ENCODE measurements at regions not wholly inside any gene's neighbourhood (a gene's known extent, or its start where the extent isn't known, plus 50 kb on each side); places are given as distances from the start of the nearest gene placed in this dataset.

DNA sequence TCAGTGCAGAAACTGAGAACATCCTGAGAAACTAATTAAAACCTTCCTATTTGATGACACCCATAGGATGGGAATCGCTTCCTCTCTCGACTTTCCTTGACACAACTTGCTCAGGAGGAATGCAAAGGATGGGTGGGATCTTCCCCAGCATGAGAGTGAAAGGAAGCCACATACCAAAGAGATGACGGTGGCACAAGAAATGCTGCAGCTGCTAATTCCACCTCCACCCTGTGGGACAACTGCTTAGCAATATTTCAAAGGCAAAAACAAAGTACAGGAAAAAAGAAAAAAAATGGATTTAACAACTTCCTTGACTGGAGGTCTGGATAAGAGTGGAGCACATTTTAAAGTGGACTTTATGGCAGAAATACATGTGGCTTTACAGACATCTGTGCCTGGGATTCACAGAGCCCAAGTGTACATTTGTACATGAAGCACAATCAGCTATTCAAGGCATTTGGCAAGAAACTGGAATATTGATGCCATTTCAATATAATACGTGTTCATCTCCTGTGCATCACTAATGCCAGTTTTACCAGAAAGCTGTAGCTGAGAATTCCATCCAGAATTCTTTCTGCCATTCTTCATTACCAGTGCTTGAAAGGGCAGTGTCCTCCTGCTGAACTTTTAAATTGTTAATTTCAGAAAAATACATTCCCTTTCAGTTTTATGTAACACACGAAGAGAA, 359.2 kb upstream of the ACTBL2 start:
- peak; percentile 98 for DNase-seq (ENCODE audit: low read depth)

DNA sequence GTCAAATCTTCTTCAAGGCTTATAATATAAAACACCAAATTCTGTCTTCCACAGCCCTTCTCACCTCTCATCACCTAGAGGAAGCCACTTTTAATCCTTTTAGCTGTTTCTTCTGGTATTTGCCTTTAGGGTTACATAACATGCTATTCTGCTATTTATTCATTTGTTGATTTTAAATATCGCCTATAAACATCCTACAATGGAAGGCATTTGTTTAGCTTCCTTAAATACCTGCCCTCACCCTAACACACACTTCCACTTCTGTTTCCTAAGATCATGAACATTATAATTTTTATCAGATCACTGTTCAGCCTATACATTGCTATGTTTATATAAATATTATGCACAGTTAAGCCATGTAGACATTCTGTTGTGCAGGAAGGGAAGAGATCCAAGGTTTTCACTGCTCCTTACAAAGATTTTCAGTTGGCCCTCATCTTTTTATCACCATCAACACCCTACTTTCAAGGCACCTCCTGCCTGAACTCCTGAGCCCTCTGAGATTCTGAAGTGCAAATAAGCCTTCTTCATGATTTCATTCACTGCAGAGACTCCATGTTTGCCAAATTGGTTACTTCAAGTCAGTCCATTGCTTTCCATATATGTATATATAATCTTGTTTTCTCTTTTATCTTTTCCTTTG, 356.9 kb upstream of the ACTBL2 start:
- no peak for DNase-seq (ENCODE audit: low read depth)

- DNase-seq (ENCODE audit: low read depth): peak; percentile 88
These were observed 356.4 kb upstream of the ACTBL2 start for GRCh38 chr5:57839025-57839424.

DNA sequence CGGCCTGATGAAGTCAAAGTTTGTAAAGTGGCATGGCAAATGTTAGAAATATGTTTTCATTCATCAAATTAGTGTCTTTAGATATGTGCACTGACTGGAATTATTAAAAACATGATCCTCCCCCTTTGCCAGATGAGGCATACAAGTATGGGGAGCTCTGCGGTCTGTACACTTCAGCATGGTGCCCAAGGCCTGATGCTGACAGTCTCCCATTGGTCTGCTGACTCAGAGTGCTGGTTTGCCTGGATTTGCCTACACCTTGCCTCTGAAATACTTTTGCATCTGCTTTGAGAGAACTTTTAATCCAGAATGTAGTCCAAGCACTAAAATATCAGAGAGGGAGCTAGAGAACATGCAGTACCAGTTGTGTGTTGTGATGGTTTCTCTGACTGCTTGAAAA, 354.3 kb upstream of the ACTBL2 start:
- no peak for DNase-seq (ENCODE audit: low read depth)

DNA sequence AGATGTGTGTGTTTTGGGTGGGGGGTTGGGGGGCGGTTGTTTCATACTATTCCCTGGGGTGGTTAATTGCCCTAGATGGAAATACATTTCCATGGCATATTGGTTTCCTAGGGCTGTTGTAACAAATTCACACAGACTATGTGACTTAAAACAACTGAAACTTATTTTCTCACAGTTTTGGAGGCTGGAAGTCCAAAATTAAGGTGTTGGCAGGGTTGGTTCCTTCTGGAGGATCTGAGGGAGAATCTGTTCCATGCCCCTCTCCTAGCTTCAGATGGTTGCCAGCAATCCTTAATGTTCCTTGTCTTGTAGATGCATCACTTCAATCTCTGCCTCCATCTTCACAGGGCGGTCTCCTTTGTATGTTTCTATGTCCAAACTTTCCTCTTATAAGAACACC, 353.7 kb upstream of the ACTBL2 start:
- DNase-seq (ENCODE audit: low read depth): no peak

DNA sequence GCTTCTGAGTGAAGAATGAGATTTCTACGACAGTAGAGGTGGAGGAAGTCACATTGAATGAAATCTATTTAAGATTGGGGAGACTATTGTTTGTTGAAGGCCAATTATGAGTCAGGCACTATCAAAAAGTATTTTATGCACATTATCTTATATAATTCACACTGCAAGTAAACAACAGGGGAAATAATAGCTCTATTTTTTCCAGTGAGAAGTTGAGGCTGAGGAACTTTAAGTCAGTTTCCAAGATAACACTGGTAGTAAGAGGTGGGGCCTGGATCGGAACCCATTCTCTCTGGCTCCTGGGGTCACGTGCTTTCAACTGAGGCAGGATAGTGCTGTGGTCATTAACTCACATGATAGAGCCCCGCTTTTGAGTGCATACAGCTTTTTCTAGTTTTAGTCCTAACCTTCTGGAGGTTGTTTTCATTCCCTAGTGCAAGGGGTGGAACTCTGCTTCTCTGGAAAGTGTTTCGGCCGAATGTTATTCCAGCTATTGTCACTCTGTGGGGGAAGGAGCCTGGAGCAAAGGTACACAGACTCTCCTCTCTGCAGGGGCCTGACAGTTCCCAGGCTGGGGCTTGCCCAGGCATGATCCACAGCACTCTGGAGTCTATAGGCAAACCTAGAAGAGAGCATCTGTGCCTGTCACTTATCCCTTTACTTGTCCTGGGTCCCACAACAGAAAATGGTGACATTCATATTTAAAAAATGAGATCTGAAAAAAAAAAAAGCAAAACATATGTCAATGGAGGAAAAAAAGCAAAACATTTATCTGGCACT, 352.4 kb upstream of the ACTBL2 start:
- DNase-seq (ENCODE audit: low read depth): no peak

DNA sequence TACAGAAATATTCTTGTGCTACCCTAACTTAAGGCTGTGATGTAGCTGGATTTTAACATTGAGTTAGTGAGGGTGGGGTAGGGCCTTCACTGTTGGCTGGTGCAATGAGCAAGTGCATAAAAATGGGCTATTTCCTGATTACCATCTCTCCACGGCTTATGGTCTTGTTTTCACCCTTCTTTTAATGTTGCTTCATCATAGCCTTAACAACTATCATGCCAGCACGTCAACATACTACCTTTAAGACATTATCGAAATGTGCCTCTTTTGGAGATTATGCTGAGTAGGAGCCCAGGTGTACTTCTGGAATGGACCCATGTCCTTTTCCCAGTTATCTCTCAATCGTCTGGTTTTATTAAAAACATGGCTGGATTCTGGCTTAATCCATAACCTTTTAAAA, 350.9 kb upstream of the ACTBL2 start:
- DNase-seq (ENCODE audit: low read depth): no peak

DNA sequence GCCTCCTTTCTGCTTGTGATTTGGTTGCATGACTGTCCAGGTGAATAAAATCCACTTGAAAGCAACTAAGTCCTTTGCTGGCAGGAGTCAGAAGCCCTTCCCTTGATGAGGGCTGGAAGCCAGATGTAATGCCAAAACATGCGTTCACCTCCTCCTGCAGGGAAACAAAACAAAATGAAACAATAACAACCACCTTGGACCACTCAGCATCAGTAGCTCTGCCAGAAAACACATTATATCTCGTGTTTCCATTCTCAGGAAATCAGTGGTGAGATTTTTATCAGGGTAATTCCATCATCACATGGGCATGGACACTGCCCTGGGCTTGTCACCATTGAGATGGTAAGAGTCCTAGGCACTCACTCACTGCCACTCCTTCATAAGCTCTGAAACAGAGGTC, 350.3 kb upstream of the ACTBL2 start:
- DNase-seq (ENCODE audit: low read depth): no peak

DNA sequence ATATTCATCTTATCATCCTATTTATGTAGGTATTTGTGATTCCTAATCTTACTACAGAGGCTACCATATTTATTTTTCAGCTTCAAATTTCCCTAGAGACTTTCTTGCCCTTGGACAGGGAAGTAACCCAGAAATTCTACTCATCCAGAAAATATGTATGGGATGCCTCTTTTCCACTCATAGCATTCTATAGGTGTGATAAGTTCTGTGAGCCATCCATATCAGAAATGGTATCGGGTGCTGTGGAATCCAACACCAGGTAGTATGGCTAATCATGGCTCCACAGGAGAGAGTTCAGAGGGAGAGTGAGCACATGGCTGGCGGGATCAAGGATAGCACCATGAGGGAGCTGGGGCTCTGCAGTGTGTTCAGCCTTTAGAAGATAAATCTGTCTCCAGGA, 349.3 kb upstream of the ACTBL2 start:
- DNase-seq (ENCODE audit: low read depth): peak; percentile 73

DNA sequence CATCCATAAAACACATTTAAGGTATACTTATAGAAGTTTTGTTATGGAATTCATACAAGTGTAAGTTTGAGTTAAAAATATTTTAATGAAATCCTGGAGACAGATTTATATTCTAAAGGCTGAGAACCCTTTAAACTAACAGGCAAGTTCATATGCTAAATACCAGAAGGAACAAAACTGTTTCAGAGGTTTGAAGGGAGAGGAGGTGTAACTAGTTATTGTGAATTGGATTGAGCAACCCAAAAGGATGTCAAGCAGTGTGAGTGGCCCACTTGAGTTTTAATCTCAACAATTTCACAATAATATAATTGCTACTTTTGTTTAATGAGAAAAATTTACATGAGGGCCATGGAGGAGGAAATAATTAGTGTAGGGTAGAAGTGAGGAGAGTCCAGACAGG, 348.5 kb upstream of the ACTBL2 start:
- no peak for DNase-seq (ENCODE audit: low read depth)

GRCh38 chr5:57828221-57828620, 345.6 kb upstream of the ACTBL2 start:
- DNase-seq (ENCODE audit: low read depth): no peak

GRCh38 chr5:57825031-57825686, 342.5 kb upstream of the ACTBL2 start:
- DNase-seq (ENCODE audit: low read depth): peak; percentile 96

GRCh38 chr5:57824623-57825022, 342.0 kb upstream of the ACTBL2 start:
- no peak for DNase-seq (ENCODE audit: low read depth)

GRCh38 chr5:57824047-57824446, 341.4 kb upstream of the ACTBL2 start:
- peak; percentile 96 for DNase-seq (ENCODE audit: low read depth)

GRCh38 chr5:57822651-57823050, 340.0 kb upstream of the ACTBL2 start:
- DNase-seq (ENCODE audit: low read depth): no peak

DNA sequence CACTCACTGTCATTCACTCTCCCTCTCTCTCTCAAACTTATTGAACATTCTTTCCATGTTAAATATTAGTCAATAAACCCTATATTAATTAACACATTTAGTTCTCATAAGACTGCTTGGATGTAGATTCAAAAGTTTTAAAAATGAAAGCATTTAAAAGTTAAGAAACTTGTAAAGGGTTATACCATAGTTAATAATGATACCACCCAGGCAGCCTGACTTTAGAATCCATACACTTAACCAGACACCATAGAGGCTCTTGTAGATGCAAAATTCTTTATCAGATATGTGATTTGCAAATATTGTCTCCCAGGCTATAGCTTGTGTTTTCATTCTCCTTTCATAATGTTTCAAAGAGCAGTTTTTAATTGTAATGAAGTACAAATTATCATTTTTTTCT, 335.8 kb upstream of the ACTBL2 start:
- no peak for DNase-seq (ENCODE audit: low read depth)

DNA sequence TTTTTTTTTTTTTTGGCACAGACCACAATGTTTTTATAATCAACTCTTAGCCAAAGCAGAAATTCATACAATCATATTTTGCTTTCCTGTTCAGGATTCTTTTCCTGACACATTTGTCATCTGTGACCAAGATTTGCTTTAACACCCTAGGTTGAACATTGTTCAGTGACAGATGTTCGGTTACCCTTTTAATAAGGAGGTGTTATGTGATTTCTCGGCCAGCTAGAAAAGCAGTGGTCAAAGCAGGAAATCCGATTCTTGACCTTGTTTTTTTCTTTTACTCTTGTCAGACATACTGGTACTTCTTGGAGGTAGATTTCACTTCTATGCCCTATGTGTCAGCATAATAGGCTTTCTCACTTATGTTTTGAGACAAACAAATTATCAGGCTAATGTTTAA, 335.3 kb upstream of the ACTBL2 start:
- no peak for DNase-seq (ENCODE audit: low read depth)

DNA sequence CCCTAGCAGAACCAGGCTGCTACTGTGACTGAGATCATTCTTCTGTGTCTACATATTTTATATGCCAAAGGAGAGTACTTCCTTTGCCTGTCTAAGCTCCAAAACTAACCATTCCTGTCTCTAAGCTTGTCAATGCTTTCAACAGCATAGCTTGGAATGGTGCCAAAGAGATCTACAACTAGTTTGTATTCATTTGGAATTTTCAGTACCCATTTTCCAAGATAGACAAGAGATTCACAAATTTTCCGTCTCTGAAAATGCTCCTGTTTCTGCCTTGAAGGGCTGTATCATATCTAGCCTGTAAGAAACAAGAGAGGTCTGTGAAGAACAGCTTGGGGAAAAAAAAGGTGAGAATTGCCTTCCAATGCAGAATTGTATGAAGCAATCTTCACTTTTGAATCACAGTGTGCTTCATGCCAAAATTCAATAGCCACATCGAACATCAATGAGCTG, 334.4 kb upstream of the ACTBL2 start:
- no peak for DNase-seq (ENCODE audit: low read depth)

GRCh38 chr5:57816108-57816507, 333.5 kb upstream of the ACTBL2 start:
- peak; percentile 97 for DNase-seq (ENCODE audit: low read depth)

DNA sequence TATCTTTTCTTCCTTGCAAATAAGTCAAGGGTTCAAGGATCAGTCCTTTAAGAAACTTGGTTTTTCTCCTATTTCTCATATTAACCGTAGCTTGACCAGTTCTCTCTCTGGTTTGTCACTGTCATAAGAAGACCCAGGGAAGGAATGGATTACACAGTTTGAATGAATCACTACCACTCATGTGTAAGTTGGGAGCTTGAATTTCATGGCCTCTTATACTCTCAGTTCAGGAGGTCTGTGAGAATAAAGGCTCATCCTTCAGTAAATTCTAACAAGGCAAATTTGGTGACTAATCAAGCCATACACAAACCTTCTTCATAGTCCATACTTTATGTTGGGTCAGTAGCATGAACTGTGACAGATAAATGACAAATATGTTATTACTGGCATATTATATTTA, 323.1 kb upstream of the ACTBL2 start:
- DNase-seq (ENCODE audit: low read depth): peak; percentile 41

- DNase-seq (ENCODE audit: low read depth): no peak
These were observed 322.6 kb upstream of the ACTBL2 start for GRCh38 chr5:57805170-57805569.

- no peak for DNase-seq (ENCODE audit: low read depth)
These were observed 321.9 kb upstream of the ACTBL2 start for GRCh38 chr5:57804505-57804904.

DNA sequence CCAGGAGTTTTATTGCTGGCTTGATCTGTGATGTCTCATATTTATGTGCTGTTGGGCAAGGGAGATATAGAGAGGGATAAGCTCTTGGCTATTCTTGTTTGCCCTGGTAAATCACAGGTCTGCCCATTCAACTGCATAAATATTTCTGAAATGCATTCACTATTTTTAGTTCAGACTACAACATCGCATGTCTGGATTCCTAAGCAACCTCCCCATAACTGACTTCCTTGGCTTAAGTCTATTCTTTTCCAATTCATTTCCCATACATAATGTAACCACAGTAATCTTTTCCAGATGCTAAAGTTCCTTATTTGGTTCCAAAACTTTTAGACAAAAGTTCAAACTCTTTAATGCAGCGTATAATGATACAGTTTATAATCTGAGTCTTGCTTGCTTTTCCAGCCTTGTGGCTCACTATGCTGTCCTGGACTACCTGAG, 321.4 kb upstream of the ACTBL2 start:
- no peak for DNase-seq (ENCODE audit: low read depth)

All from ELR (cell line).